COLO829 (cell line): ENCODE measurements at regions not wholly inside any gene's neighbourhood (a gene's known extent, or its start where the extent isn't known, plus 50 kb on each side); places are given as distances from the start of the nearest gene placed in this dataset.

Experiments used
- DNase-seq: peaks from one replicate; pipeline ENCODE4 v3.0.0; 2012; ENCODE audit warnings: low spot score

DNA sequence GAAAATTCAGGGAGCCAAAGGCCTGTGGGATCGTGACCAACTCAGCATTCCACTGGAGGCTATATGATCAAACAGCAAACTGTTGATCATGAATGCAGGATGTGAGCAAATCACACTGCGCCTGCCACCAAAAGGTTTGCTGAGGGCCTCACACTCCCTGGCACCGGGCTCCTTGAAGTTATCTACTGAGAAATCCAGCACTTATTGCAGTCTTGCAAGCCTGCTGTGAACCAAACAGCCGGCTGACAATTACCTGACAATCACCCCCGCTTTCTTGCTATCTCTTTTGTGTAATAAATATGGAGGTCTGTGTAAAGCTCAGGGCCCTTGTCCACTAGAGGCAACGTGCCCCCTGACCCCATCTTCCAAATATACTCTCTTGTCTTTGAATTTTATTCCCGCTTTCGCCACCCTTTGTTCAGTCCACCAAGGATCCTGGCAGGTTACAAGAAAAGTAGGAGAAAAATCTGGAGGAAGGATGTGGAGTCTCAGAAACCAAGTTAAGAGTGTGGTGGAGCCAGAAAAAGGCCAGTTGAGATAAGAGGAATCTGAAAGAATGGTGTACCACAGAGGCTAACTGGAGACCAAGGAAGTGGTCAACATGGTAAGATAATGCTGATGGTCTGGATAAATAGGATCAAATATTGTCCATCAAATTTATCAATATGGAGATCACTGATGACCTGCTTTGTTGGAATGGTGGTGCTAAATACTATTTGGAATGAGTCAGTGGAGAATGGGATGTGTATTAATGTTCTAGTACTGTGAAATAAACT lies 229.2 kb downstream of the ALX1 start:
- no peak for DNase-seq

DNA sequence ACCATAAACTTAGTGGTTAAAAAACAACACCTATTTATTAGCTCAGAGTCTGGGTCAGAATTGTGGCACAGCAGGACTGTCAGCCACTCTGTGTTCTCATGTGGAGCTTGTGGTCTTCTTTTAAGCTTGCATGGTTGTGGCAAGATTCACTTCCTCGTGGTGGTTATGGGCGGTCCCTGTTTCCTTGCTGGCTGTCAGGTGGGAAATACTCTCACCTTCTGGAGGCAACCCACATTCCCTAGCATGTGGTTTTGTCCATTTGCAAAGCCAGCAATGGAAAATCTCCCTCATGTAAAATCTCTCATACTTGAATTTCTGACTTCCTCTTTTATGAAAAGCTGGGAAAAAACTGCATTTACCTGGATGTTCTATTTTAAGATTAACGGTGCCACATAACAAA lies 229.8 kb downstream of the ALX1 start:
- DNase-seq: no peak

DNA sequence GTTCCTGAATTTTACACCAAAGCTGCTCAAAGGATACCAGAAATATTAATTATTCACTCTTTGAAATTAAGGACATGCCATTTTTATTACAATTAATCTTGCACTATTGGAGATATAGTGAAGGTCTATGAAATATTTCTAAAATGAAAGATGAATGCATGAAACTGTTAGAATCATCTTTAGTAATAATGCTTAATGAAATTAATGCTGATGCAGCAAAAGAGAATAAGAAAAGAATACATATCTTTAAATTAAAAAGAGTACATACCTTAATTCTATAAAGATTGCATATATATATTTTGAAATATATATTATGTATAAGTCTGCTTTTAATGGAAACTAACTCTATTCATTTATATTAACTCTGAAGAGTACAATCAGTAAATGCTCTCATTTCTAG lies 236.0 kb downstream of the ALX1 start:
- DNase-seq: no peak

DNA sequence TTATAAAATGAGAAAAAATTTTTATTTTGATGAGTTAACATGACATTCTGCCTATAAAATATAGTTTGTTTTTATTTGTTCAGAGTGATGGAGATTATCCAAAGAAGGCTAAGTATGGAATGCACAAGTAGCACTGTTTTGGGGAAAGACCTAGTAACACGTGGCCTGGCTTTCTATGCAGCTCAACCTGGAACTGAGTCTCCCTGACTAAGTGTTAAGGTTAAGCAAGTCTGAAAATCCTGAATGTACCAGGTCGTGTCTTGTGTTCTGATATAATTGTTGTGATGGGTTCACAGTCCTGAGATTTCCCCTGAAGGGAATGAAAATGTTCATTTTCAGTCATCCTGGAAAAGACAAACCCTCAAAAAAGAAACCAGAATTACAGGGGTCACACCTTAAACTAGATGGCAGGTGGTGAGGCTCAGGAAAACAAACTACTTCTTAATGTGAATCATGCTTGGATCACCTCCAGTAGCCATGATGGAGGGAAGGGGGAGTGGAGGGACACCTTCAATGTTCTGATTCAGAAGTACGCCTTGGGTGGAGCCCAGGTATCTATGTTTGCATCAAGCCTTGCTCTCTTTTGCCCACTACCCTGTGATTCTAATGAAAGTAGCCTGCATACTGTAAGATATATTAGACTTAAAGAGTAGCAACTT lies 236.8 kb downstream of the ALX1 start:
- DNase-seq: no peak

DNA sequence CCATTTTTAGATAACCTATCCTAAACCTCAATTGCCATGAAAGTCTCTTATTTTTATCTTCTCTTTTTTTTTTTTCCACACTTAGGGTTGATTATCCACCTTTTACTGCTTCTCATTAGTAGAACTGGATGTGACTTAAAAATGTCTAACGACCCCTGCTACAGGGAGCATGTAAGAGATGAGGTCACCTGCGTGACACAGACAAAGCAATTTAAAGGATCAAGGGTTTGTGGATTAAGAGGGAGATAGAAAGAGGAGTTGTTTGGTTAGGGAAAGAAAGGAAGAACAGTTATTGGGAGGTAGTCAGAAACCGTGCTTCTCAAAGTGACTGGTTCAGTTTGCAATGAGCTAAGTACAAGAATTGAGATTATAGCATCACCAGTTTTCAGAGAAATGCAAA lies 239.1 kb downstream of the ALX1 start:
- DNase-seq: no peak

DNA sequence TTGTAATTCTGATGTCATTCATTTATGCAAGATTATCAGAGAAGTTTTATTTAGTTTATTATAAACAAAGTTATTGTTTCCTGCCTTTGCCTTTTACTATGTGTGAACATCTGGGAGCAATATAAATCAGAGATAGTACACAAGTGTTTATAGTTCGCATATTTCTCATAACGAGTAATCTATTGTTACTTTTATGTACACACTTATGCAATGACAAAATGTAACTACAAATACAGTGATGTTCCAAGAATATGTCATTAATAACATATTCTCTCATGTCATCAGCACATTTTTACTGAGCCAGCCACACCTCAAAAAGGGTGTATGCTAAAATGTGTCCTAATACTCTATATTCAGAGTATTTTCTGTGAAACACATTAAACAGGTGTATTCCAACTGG lies 243.2 kb downstream of the ALX1 start:
- no peak for DNase-seq

DNA sequence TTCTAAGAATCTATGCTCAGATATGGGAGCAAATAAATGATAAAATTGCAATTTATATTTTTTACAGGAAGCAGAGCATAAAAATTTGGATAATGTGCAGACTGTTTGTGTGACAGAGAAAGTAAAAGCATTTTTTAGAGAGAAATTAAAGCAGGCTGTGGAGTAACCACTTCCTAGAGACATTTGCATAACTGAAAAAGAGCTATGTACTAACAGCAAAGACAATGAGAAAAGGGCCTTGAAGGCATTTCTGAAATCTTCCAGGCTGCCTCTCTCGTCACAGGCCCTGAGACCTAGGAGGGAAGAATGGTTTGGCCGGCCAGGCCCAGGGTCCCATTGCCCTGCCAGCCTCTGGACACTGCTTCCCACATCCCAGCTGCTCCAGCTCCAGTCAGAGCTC lies 247.2 kb downstream of the ALX1 start:
- no peak for DNase-seq

DNA sequence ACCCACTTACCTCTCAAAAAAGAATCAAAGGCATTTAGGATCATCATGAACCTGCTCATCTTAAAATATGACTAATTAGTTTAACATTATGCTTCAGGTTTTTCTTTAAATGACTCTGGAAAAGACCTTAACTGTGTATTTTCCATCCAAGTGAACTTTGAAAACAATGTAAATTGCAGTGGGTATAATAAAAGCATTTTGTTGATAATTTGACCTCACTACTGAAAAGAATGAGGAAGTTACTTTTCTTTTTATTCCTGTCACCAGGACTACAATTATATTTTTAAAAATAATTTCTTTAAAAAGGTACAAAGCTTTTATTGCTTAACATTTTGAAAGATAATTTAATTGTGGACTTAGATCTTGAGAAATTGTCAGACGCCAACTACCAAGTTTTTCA lies 249.9 kb downstream of the ALX1 start:
- DNase-seq: no peak

DNA sequence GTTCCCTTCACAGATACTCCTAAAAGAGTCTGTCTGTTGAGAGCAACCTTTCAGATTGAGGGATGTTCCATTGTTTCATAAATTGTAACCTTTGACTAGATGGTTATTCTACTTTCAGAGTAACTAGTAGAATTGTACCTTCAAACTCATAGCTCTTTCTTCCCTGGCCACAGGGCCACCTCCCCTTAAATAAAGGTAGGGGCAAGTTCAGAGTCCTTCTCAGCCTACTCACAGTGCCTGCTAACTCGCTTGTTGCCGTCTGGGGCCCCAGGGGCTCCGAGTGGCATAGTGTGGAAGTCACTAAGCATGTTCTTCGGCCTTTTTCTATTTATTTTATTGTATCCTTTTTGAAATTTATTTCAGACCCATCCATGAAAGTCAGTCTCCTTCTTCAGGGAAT lies 250.4 kb downstream of the ALX1 start:
- no peak for DNase-seq

DNA sequence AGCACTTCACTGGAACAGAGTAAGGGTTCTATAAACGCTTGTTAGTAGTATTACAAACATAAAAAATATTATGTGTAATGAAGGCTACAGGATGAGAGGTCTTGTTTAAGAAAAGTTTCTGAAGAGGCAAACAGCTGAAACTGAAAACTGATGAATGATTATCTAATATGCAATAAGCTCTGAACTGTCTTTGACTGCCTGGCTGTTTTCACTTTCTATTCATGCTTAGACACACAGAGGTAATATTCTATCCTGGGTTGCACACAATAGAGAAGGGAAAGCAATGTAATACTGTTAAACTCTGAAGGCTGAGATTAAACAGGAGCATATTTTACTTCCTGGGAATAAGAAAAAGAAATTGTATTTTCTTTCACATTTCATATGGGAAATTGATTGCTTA lies 251.3 kb downstream of the ALX1 start:
- no peak for DNase-seq

DNA sequence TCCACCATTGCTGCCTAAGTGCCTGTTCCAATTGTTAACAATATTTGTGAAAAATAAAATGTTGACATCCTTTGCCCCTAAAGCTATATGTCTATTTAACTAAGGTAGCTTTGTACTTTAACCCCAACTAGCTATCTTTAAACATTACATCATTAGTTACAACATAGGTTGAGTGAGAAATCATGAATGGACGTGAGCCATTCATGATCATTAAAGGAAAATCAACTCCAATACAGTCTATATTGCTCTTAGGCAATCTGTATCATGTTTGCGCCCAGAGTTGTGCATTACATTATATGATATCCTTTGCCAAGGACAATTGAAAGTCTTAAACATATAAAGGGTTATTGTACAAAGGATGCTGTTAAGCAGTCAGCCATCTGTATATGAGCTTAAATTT lies 269.6 kb downstream of the ALX1 start:
- no peak for DNase-seq

DNA sequence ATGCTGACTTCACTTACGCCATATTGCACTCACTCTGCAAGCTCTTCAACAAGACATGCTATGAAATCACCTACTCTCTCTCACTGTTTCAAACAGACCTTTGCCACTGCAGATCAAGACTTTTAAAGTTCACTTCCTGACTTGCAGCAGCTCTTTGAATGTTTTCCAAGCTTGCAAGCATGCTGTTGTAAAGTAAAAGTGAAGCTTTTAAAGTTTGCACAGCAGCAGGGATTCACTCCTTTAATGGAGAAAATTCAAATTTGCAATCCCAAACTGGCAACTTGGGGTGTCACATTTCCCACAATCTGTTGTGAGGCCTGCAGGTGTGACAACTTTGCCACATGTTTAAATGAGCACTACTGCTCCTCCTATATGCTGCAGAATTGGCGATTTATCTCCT lies 270.9 kb downstream of the ALX1 start:
- no peak for DNase-seq

DNA sequence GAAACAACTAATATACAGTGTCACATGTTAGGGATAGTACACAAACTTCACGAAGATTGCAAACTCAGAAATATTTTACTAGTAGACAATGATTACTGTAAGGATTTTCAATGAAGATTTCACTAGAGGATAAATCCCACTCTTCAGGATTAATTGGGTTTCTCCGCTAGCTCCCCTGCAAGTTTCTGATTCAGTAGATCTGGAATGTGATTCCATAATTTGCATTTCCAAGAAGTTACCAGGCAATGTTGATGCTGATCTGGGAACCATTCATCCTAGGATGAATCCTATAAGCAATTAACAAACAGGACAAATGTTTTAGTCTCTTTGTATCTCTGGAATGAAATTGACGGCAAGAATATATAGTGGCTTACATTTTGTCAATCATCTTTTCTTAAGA lies 272.4 kb downstream of the ALX1 start:
- no peak for DNase-seq

DNA sequence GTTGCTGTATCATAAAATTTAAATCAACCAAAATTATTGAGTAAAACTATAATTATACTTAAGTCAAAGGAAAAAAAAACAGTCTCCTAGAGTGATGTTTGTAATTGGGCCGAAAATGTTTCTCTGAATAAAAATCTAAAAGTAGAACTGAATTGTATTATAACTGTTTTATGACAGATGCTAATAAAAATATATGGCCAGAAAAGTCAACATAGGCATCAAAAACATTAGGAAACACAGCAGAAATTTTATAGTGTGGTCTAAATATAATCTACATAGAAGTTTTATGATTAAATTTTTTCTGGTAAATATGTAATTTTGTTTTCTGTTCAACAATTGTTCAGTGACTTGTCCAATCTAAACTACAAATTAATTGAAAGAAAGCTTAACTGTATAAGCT lies 277.8 kb downstream of the ALX1 start:
- no peak for DNase-seq

DNA sequence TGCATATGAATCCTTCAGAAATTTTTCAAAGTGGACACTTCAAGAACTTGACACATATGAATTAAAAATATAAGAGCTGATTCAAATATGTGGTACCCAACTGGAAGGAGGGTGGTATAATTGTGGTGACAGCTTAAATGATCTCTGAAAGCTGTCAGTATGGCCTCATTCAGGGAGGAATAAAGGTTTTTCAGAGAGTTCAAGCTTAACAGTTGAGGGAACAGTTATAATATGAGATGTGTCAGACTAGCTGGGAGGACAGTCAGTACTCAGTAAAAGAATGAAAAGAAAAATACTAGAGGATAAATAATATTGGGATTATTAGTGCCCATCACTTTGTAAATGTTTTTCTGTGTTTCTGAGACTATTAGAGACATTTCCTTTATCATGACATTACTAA lies 277.5 kb downstream of the RASSF9 start:
- no peak for DNase-seq

DNA sequence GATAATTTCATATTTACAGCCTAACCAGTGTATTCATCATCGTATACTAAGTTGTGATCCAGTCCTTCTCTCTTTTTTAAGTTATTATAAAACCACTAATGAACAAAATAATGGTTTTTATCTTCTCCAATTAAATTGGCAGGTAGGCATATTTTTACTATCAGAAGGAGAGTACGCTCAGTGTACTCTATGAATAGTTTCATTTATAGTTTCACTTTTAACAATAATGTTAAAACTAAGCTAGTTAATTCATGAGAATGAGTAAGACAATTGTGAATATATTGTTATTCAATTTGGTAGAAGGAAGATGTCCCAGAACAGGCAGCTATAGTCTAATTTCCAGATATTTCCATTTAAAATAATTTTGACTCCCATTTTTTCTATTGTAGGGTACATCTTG lies 277.1 kb downstream of the RASSF9 start:
- no peak for DNase-seq

DNA sequence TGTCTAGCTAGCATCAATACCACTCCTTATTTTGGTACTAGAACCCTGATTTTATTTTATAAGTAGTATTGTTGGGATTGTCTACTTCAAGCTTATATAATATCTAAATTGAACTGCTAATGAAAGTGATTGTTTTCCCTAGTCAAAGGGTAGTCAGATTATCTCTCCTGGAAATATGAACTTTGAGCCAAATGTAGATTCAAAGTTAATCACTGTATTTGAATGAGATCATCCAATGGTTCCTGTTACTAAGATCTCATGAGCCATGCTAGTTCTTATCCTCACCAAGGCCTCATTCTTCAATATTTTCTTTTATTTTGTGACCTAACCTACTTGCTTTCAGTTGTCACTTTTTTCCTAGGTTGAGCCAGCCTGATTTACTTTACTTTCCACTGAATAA lies 276.7 kb downstream of the RASSF9 start:
- no peak for DNase-seq

DNA sequence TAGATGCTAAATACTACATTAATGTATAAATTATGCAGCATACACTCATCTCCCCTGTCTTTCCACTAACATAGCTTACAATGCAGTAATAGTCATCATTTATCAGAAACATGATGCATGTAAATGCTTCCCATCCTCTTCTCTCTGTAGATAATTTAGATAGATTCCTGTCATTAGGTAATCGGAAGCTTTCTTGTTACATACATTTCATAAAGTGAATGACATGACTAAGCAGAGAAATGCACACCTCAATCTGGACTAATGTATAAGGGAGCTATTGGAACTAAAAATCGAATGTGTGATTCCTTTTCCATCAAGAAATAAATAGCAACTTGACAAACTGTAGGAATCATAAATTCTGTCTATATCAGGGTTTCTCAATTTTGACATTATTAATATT lies 273.4 kb downstream of the RASSF9 start:
- no peak for DNase-seq

DNA sequence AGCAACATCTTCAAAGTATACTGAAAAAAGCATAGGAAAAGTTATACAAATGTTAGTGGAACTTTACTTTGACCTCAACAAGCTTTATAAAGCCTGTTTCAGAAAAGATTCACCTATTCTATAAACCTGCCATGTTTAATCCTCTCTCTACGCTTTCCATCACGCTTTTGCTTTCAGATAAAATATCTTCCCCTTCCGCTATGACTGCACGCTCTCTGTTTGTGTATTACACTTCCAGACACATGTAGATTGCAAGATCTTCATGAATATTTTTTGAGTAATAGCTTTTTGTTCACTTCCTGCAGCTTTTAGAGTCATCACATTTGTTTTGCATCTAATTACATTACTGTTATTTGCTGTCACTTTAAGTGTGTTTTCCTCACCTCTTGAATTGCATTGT lies 271.4 kb downstream of the RASSF9 start:
- no peak for DNase-seq

DNA sequence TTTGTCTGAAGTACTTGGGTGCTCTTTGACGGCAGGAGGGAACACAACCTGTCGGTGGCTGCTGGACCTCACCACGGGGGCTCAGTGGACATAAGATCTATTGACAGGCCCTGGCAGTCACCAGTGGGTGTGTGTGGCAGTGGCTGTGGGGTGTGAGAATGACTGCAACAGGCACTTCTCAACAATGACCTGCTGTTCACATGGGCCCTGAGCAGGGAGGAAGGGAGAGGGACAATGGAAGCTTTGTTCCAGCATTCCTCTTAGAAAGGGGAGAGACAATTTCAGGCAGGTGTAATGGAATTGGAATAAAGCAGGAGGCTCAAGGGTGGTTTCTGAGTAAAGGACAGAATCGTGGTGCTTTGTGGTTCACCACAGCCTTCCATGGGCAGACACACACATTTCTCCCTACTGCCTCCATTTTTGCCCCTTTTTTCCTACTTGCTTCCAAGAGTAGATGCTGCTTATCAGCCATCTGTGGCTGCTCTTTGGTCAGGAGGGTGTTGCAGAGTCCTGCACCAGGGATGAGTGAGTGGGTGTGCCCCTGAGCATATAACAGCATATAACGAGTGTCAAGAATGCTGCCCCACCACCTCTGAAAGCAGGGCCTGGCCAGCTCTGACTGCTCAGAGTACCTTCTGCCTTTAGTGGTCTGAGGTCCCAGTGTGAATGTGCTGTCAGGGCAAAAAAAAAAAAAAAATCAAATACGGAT lies 267.7 kb downstream of the RASSF9 start:
- peak; percentile 45 for DNase-seq

DNA sequence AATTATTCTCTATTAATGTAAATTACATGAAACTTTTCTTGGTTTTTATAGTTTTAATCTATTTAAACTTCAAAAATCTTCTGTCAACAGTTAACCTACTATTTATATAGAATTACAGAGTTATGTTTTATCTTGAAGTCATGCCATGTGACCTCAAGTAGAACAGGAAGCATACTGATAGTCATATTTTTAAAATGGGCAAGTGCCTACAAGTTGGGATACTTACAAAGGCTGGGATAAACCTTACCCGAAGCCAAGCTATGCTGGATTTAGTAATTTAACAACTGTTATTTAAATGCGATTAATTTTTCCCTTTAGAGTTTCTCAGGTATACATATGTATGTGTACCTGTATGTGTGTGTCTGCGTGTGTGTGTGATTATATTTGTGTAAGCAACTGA lies 266.9 kb downstream of the RASSF9 start:
- no peak for DNase-seq

DNA sequence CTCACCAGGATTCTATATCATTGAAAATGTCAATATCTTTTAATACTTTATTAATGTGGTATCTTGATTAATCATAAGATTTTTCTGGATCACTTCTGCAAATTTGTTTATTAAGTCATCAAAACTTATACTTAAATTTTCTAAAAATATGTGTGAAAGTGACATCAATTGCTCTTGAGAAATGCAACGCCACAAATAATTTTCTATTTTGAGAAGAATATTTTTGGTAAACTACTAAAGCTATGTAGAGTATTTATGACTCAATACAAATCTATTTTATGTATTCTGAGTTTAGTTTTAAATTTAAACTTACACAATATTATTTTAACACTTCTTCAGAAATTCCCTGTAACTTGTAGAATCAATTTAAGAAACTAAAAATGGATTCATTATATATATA lies 263.3 kb downstream of the RASSF9 start:
- DNase-seq: no peak

DNA sequence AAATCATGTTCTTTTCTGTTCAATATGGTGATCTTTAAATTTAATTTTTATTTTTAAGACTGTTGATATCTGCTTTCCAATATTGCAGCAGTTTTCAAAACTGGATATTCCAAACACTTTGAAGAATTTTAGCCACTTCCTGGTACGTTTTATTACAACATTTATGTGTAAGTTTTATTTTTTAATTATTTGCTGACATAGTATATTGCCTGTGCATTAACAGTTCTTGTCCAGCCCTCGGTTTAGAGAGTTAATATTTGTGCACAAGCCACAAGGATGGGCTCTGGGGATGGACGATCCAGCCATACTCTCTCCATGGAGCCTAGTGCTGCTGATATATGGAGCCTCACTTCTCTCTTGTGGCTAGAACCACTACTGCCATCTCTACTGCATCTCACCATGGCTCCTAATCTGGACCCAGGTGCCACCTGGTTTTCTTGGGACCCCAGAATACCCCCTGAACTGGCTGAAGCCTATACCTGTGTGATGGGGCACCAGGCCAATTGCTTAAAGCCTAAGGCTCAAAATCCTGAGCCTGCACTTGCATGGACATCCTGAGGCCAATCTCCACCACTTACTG lies 262.5 kb downstream of the RASSF9 start:
- no peak for DNase-seq
